H1 (cell line): ENCODE measurements at regions not wholly inside any gene's neighbourhood (a gene's known extent, or its start where the extent isn't known, plus 50 kb on each side); places are given as distances from the start of the nearest gene placed in this dataset.

Experiments
- CTCF ChIA-PET: fragments of 300-600 bp; sonication (Branson Sonifier 250); formaldehyde crosslinking; loops from one replicate; lab custom pipeline; 2021; ENCODE audit not compliant: partially characterized antibody; lab: Charles Lee
- POLR2A ChIA-PET: fragments of 300-600 bp; sonication (Branson Sonifier 250); formaldehyde crosslinking; loops from one replicate; lab custom pipeline; 2021; ENCODE audit warnings: inconsistent platforms; ENCODE audit not compliant: partially characterized antibody; lab: Charles Lee
- DNase-seq, 2 experiments: peaks; one replicate each; pipeline versions ENCODE4 v3.0.0 to v3.0.0-alpha.2; 2010 to 2022; ENCODE audit warnings: low spot score in 2 of 2, low read depth in 1 of 2, mixed read lengths in 1 of 2
- FAIRE-seq: peaks from 2 replicates; lab custom pipeline; 2011; peaks lifted over from hg19 to GRCh38; lab: Jason Lieb, UNC
- H2AFZ ChIP-seq: 2 replicates; pipeline ENCODE4 v1.8.1; 2012; ENCODE audit warnings: low read length, inconsistent platforms
- H2AK5ac ChIP-seq: 2 replicates; pipeline ENCODE4 v1.6.1; 2013; ENCODE audit warnings: low read depth, low read length
- H2BK120ac ChIP-seq: replicated peaks from 2 replicates; pipeline ENCODE3; 2013; ENCODE audit warnings: low read depth, low read length, inconsistent platforms
- H2BK12ac ChIP-seq: 2 replicates; pipeline ENCODE4 v1.6.1; 2013; ENCODE audit warnings: low read depth, low read length
- H2BK15ac ChIP-seq: 2 replicates; pipeline ENCODE4 v1.6.1; 2013; ENCODE audit warnings: low read length
- H2BK20ac ChIP-seq: 2 replicates; pipeline ENCODE4 v1.6.1; 2013; ENCODE audit warnings: low read length
- H2BK5ac ChIP-seq: 2 replicates; pipeline ENCODE4 v1.6.1; 2013; ENCODE audit warnings: low read depth, low read length
- H3K14ac ChIP-seq: 2 replicates; pipeline ENCODE4 v1.6.1; 2013; ENCODE audit warnings: inconsistent platforms; ENCODE audit not compliant: insufficient read length
- H3K18ac ChIP-seq: 2 replicates; pipeline ENCODE4 v1.6.1; 2013; ENCODE audit warnings: low read length; ENCODE audit errors: extremely low read depth
- H3K23ac ChIP-seq: 2 replicates; pipeline ENCODE4 v1.6.1; 2013; ENCODE audit warnings: inconsistent platforms; ENCODE audit not compliant: insufficient read length
- H3K23me2 ChIP-seq: 2 replicates; pipeline ENCODE4 v1.6.1; 2013; ENCODE audit warnings: low read depth, low read length
- H3K27ac ChIP-seq: 2 replicates; pipeline ENCODE4 v1.6.1; 2011; ENCODE audit warnings: low read depth, low read length, inconsistent platforms
- H3K27me3 ChIP-seq, 4 experiments: replicated peaks in 1 of 4; 1 replicate in 1 of 4; 2 replicates in 3 of 4; pipeline versions ENCODE4 v1.6.1 to v1.8.1; 2011 to 2013; ENCODE audit warnings: low read length in 3 of 4, mild to moderate bottlenecking in 3 of 4, inconsistent platforms in 2 of 4, mixed read lengths in 2 of 4, moderate library complexity in 1 of 4; ENCODE audit not compliant: control insufficient read depth in 3 of 4, insufficient read depth in 3 of 4; ENCODE audit errors: extremely low read depth in 1 of 4
- H3K36me3 ChIP-seq, 4 experiments: 2 replicates each; pipeline versions ENCODE4 v1.6.1 to v1.8.1; 2011 to 2013; ENCODE audit warnings: mild to moderate bottlenecking in 4 of 4, low read length in 3 of 4, moderate library complexity in 2 of 4, control low read depth in 1 of 4, inconsistent platforms in 1 of 4; ENCODE audit not compliant: insufficient read depth in 4 of 4, control insufficient read depth in 2 of 4
- H3K4ac ChIP-seq: replicated peaks from 2 replicates; pipeline ENCODE3; 2013; ENCODE audit warnings: low read length, low read depth, mixed read lengths, inconsistent platforms; ENCODE audit not compliant: insufficient read length
- H3K4me1 ChIP-seq, 4 experiments: replicated peaks in 1 of 4; 1 replicate in 1 of 4; 2 replicates in 3 of 4; pipeline versions ENCODE4 v1.6.1 to v1.8.1; 2011 to 2013; ENCODE audit warnings: low read length in 3 of 4, inconsistent platforms in 2 of 4, mixed read lengths in 1 of 4; ENCODE audit not compliant: insufficient read depth in 4 of 4, control insufficient read depth in 3 of 4
- H3K4me2 ChIP-seq, 2 experiments: 2 replicates each; pipeline versions ENCODE4 v1.6.1 to v1.8.1; 2011 to 2013; ENCODE audit warnings: low read depth in 2 of 2, low read length in 2 of 2, control low read depth in 1 of 2, inconsistent platforms in 1 of 2, mild to moderate bottlenecking in 1 of 2; ENCODE audit not compliant: insufficient read depth in 1 of 2
- H3K4me3 ChIP-seq, 4 experiments: fragments of 200-600, 300-600 bp in 1 of 4; sonication (generic), shearing (Covaris generic), sonication (Bioruptor Twin) in 1 of 4; 2 replicates each; pipeline versions ENCODE4 v1.5.1 to v1.8.1; 2011 to 2016; ENCODE audit warnings: low read length in 4 of 4, low read depth in 3 of 4, control low read depth in 2 of 4, inconsistent platforms in 2 of 4, mild to moderate bottlenecking in 2 of 4, mixed read lengths in 1 of 4, moderate library complexity in 1 of 4; ENCODE audit not compliant: insufficient read depth in 2 of 4; ENCODE audit errors: extremely low read depth in 1 of 4
- H3K56ac ChIP-seq: replicated peaks from 2 replicates; pipeline ENCODE3; 2013; ENCODE audit warnings: low read depth, mild to moderate bottlenecking, mixed read lengths, low read length, inconsistent platforms; ENCODE audit not compliant: insufficient read length
- H3K79me1 ChIP-seq: 2 replicates; pipeline ENCODE4 v1.6.1; 2013; ENCODE audit warnings: low read depth, low read length, control low read depth
- H3K79me2 ChIP-seq, 2 experiments: 2 replicates each; pipeline versions ENCODE4 v1.6.1 to v1.8.1; 2012 to 2013; ENCODE audit warnings: low read length in 2 of 2, mild to moderate bottlenecking in 2 of 2, inconsistent platforms in 1 of 2; ENCODE audit not compliant: insufficient read depth in 2 of 2, control insufficient read depth in 1 of 2
- H3K9ac ChIP-seq, 4 experiments: replicated peaks in 1 of 4; 1 replicate in 1 of 4; 2 replicates in 3 of 4; pipeline versions ENCODE4 v1.6.1 to v1.8.1; 2011 to 2013; ENCODE audit warnings: low read depth in 3 of 4, low read length in 3 of 4, control low read depth in 2 of 4, mild to moderate bottlenecking in 2 of 4, moderate library complexity in 2 of 4, inconsistent platforms in 1 of 4; ENCODE audit errors: extremely low read depth in 1 of 4
- H3K9me3 ChIP-seq, 2 experiments: 2 replicates each; pipeline versions ENCODE4 v1.6.1 to v1.8.1; 2012 to 2013; ENCODE audit warnings: mild to moderate bottlenecking in 2 of 2, moderate library complexity in 2 of 2, control low read depth in 1 of 2, inconsistent platforms in 1 of 2, low read depth in 1 of 2, low read length in 1 of 2, mixed read lengths in 1 of 2; ENCODE audit not compliant: insufficient read depth in 2 of 2
- H4K20me1 ChIP-seq, 2 experiments: replicated peaks in 1 of 2; 2 replicates each; pipeline versions ENCODE3 to v1.8.1; 2011 to 2013; ENCODE audit warnings: inconsistent platforms in 2 of 2, low read length in 2 of 2, mild to moderate bottlenecking in 1 of 2; ENCODE audit not compliant: insufficient read depth in 2 of 2, control insufficient read depth in 1 of 2
- H4K5ac ChIP-seq: 2 replicates; pipeline ENCODE4 v1.6.1; 2013; ENCODE audit warnings: low read length, low read depth, mixed read lengths, inconsistent platforms; ENCODE audit not compliant: insufficient read length
- H4K8ac ChIP-seq: 2 replicates; pipeline ENCODE4 v1.8.0; 2013; ENCODE audit warnings: mild to moderate bottlenecking, moderate library complexity, low read length, inconsistent platforms; ENCODE audit not compliant: insufficient read depth; ENCODE audit errors: extremely low read depth
- H4K91ac ChIP-seq: replicated peaks from 2 replicates; pipeline ENCODE3; 2013; ENCODE audit warnings: low read length, mixed read lengths, inconsistent platforms; ENCODE audit not compliant: insufficient read length
- ASH2L ChIP-seq: fragments of 200-600, 300-600 bp; sonication (generic); IDR thresholded peaks from one replicate; pipeline ENCODE4 v1.7.1; 2017; ENCODE audit warnings: low read length
- CBX5 ChIP-seq: fragments of 300-800, 300-1000 bp; sonication (generic); IDR thresholded peaks from 2 replicates; pipeline ENCODE4 v1.7.1; 2016; ENCODE audit warnings: antibody characterized with exemption, low read length, low read depth
- KDM5A ChIP-seq: fragments of 200-600 bp; IDR thresholded peaks from 2 replicates; pipeline ENCODE4 v1.7.1; 2012; ENCODE audit warnings: mild to moderate bottlenecking, low read length, inconsistent platforms, mixed read lengths
- SIX5 ChIP-seq: IDR thresholded peaks from 2 replicates; pipeline ENCODE4 v1.6.1; 2011; ENCODE audit warnings: mild to moderate bottlenecking, low read depth, low read length
- SRF ChIP-seq: IDR thresholded peaks from 2 replicates; pipeline ENCODE4 v1.6.1; 2011; ENCODE audit warnings: mild to moderate bottlenecking, low read depth, low read length, moderate library complexity
- WGBS, 2 experiments: shearing (Covaris generic) in 1 of 2; methylation state at CpG; one replicate each; pipeline versions ENCODE4 v1.1.6 to v1.1.7; 2013 to 2015; ENCODE audit warnings: low lambda C conversion rate in 2 of 2, mixed read lengths in 2 of 2, inconsistent platforms in 1 of 2, low coverage in 1 of 2, missing lambda C conversion rate in 1 of 2; ENCODE audit not compliant: insufficient replicate concordance in 2 of 2, insufficient coverage in 1 of 2, insufficient read length in 1 of 2; ENCODE audit errors: extremely low coverage in 1 of 2, missing lambda C conversion rate in 1 of 2; 5-methylcytosine and 5-hydroxymethylcytosine counted together

GRCh38 chr16:5642436-5642835, 544.8 kb upstream of the EEF2KMT start:
- no peak overlapping the region for H2BK20ac ChIP-seq
- no peak overlapping the region for H2AFZ ChIP-seq
- peaks cover 0 to 7% (median 0%) of the 10 kb centered on the region in 4 experiments; a peak in 2 of 7 replicates for H3K4me1 ChIP-seq
- DNase-seq: no peak
- no peak overlapping the region for H4K5ac ChIP-seq
- H3K4ac ChIP-seq: no peak overlapping the region
- H3K79me2 ChIP-seq: peaks cover 0 to 10% of the 10 kb centered on the region in 2 experiments; a peak in 2 of 4 replicates
- H2BK15ac ChIP-seq: no peak overlapping the region
- H3K23ac ChIP-seq: no peak overlapping the region
- no peak overlapping the region for H3K27ac ChIP-seq
- no peak overlapping the region for H3K4me3 ChIP-seq
- no peak overlapping the region for H2AK5ac ChIP-seq
- no peak for FAIRE-seq
- peaks cover 6% of the 10 kb centered on the region; the same call in 1 of the 2 replicates for H3K23me2 ChIP-seq
- no peaks in the 10 kb centered on the region for H3K79me1 ChIP-seq
- H4K20me1 ChIP-seq: peaks cover 0 to 9% of the 10 kb centered on the region in 2 experiments
- H3K27me3 ChIP-seq: no peaks in the 10 kb centered on the region
- no peak overlapping the region for H2BK12ac ChIP-seq
- peaks cover 0 to 3% of the 10 kb centered on the region in 2 experiments; a peak in 1 of 4 replicates for H3K9me3 ChIP-seq
- no peaks in the 10 kb centered on the region for H3K36me3 ChIP-seq
- no peak overlapping the region for H3K18ac ChIP-seq
- 89% methylated on average over 5 of the region's 6 CpGs; no CpG with 5 or more reads in 1 of the 2 experiments for WGBS, 2 experiments
- no peak overlapping the region for H4K8ac ChIP-seq
- H3K14ac ChIP-seq: no peak overlapping the region
- no peak overlapping the region for H2BK5ac ChIP-seq
- H3K9ac ChIP-seq: no peak overlapping the region
- H3K56ac ChIP-seq: no peak overlapping the region
- POLR2A ChIA-PET: no interaction called here
- CTCF ChIA-PET: interaction anchor here (1.5 to 1.7 kb wide), 2 partner anchors 10 to 138 kb away, joined by 3 to 8 read pairs; no protein-coding TSS in a partner anchor
- no peak overlapping the region for H2BK120ac ChIP-seq
- no peak overlapping the region for H4K91ac ChIP-seq
- H3K4me2 ChIP-seq: no peak overlapping the region
- TF ChIP-seq CBX5: no peak
- no peak for TF ChIP-seq SRF
- no peak for TF ChIP-seq KDM5A
- no peak for TF ChIP-seq SIX5
- no peak for TF ChIP-seq ASH2L
